HG03196 (cell line): ENCODE measurements at regions not wholly inside any gene's neighbourhood (a gene's known extent, or its start where the extent isn't known, plus 50 kb on each side); places are given as distances from the start of the nearest gene placed in this dataset.

Source experiments
- ATAC-seq: cut with Tn5 transposase; IDR thresholded peaks from one replicate; pipeline ENCODE4 v1.9.1; 2021; ENCODE audit not compliant: unreplicated experiment

GRCh38 chr1:55329808-55330432, 114.8 kb upstream of the USP24 start:
- no peak for ATAC-seq

DNA sequence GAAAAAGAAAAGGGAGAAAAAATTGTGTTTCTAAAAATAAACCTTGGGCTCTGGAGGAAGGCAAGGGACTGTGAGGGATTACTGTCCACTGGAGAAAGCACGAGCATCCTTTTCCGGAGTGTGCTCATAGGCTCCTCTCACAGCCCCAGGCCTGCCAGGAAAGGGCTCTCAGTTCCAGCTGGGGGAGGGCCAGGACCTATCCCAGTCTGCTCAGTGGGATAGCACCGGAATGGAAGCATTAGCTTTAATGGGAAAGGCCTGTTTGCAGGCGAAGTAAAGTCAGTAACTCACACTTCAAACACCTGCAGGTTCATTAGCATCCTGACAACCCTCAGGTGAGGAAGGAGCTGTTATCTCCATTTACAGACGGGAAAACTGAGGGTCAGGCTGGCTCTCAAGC, 113.9 kb upstream of the USP24 start:
- ATAC-seq: no peak

GRCh38 chr1:55326496-55327243, 111.5 kb upstream of the USP24 start:
- no peak for ATAC-seq

DNA sequence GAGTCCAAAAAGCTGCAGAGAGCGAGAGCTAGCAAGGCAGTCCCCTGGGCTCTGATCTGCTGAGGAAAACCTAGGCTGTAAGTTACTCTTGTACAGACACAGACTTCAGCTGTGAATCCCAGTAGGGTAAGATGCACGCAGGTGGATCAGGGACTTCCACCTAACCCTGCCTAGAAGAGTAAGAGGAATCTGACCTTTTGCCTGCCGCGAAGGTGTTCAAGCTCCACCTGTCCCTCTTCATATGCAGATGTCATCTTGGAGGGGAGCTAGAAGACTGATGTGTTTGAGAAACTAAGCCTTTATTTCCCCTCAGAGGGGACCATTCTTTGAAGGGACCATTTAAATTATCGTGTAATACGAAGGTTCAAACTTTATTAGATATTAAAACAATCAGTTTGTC, 108.6 kb upstream of the USP24 start:
- ATAC-seq: no peak

- no peak for ATAC-seq
Observed at GRCh38 chr1:55322842-55323241, 107.7 kb upstream of the USP24 start.

- ATAC-seq: no peak
Observed at GRCh38 chr1:55321942-55322341, 106.8 kb upstream of the USP24 start.

GRCh38 chr1:55320891-55321290, 105.7 kb upstream of the USP24 start:
- ATAC-seq: no peak

DNA sequence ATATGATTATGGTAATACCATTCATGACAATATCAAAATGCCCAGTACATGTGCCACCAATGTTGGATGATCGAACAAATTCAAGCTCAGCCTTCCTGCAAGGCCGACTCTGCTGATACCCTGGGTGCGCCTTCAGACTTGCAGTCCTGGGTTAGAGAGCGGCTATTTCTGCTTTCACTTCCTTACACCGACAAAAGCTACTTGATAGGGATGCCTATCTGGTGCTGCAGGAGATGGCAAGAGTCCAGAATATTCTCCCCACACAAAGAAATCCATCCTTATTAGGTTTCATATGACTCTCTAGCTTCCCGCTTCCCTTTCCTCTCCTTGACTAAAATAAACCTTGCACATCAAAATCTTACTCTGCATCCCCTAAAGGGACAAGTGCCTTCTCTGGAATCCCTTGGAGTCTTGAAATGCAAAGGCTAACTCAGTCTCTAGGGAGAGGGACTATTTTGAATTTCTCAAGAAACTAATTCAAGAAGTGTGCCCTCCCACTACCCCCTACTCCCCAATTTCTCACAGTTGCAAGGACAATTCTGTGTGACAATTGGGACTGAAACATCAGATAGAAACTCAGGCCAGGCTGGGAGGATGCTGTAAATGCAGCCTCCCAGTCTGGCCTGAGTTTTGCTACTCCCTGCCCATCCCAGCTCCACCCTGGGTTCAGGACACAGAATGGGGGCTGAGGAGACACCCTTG, 103.1 kb upstream of the USP24 start:
- no peak for ATAC-seq

DNA sequence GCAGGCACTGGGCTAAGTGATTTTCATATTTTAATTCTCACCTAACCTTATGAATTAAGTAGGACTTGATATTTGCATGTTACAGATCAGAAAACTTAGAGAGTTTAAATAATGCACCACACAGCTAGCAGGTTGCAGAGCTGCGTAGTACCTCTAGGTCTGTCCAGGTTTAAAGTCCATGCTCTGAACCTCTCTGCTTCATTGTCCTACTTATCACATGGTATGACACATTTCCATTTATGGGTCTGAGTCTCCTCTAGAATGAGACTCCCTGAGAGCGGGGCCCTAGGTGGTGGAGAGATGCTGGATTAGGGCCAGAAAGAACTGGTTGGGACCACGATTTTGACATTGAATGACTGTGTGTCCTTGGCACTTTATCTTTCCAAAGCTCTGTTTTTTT, 102.5 kb upstream of the USP24 start:
- ATAC-seq: no peak

DNA sequence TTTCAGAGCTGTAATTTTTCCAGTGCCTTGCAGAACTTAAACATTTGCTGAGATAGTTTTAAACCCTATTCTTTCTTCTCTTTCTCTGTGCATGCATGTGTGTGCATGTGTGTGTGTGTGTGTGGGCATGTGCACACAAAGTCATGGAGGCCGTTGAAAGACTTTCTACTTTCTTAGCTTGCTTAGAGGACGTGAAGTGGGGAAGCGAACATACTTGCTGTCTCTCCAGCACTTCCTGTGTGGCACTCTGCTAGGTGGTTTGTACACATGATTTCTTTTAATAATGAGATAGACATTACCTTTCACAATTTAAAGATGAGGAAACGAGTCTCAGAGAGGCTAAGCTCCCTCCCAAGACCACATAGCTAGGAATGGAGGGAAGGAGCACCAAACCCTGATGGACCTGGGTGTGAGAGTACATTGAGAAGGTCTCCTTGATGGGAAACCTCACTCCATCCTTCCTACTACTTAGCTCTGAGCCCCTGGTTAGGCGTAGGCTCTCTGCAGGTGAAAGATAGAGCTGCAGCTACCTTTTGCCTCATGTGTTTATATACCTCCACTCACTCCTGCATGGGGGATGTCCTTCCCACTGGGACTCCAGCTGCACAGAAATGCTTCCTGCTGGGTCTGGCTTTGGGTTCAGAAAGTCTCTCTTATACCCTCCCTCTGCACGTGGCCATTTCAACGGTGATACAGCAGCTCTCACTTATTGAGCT, 101.9 kb upstream of the USP24 start:
- ATAC-seq: no peak

GRCh38 chr1:55316502-55316901, 101.3 kb upstream of the USP24 start:
- ATAC-seq: no peak

DNA sequence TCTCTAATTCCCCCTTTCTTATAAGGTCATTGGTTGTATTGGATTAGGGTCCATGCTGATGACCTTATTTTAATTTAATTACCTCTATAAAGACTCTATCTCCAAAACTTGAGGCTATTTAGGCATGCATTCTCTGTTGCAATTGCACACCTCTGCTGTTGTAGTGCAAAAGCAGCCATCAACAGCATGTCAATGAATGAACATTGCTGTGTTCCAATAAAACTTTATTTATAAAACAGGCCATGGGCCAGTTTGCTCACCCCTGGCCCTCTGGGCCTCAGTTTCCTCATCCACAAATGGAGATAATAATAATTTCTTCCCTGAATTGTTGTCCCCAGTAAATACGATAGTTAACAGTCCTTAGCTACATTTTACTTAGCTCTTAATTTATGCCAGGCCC, 100.4 kb upstream of the USP24 start:
- ATAC-seq: no peak

GRCh38 chr1:55314740-55315139, 99.6 kb upstream of the USP24 start:
- ATAC-seq: no peak

GRCh38 chr1:55313903-55314302, 98.7 kb upstream of the USP24 start:
- no peak for ATAC-seq

GRCh38 chr1:55311979-55312378, 96.8 kb upstream of the USP24 start:
- no peak for ATAC-seq

- no peak for ATAC-seq
Observed at GRCh38 chr1:55311057-55311641, 96.0 kb upstream of the USP24 start.

DNA sequence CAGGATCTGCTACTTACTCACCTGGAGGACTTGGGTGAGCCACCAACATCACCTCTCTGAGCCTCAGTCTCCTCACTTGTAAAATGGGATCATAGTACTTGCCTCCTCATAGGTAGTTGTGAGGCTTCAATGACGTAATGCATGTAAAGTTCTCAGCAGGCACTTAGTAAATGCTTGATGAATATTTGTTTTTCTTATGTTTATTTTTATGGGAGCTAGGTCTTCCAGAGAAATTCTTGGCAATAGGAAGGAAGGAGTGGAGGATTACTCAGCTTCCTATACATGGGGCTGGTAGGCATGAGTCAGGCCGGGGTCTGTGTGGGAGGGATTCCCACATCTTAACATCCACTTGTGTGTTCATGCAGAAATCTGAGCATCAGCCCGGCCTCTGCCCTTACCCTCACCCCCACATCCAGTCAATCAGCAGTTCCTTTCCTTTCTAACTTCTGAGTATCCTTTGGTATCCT, 95.4 kb upstream of the USP24 start:
- no peak for ATAC-seq

GRCh38 chr1:55309786-55310504, 94.8 kb upstream of the USP24 start:
- ATAC-seq: no peak

- ATAC-seq: no peak
Observed at GRCh38 chr1:55309053-55309452, 93.9 kb upstream of the USP24 start.

- no peak for ATAC-seq
Observed at GRCh38 chr1:55305735-55306134, 90.6 kb upstream of the USP24 start.
